Medulla oblongata (tissue), 1 donor: ENCODE measurements at regions not wholly inside any gene's neighbourhood (a gene's known extent, or its start where the extent isn't known, plus 50 kb on each side); places are given as distances from the start of the nearest gene placed in this dataset.
"Not testable (repeated sequence)": the region's sequence is repeated elsewhere in the genome, so short reads cannot be mapped to it uniquely, and the experiment has no call there.

ENCODE experiments used
- DNase-seq: peaks from one replicate; pipeline ENCODE4 v3.0.0-alpha.2; 2015; ENCODE audit errors: extremely low spot score

GRCh38 chr13:44148159-44148914 lies 225.3 kb upstream of the SERP2 start:
- no peak for DNase-seq

- not testable (repeated sequence) for DNase-seq
Observed at GRCh38 chr13:44149231-44149630, 224.4 kb upstream of the SERP2 start.

DNA sequence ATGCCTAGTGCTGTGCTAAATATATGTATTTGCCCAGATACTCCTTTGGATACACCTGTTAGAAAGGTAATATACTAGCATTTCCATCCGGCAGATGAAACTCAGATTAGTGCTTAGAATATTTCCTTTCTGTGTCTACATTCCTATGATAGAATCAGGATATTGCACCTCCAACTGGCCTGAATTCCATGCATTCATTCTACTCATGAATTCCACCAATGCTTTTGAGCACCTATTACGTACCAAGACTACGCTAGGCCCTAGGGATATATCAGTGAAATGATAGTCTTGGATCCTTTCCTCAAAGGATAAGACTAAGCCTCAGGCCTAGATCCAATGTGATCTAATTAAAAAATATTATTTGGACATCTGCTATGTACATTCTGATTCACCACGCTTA lies 223.8 kb upstream of the SERP2 start:
- DNase-seq: no peak

GRCh38 chr13:44151474-44151873 lies 222.2 kb upstream of the SERP2 start:
- no peak for DNase-seq

DNA sequence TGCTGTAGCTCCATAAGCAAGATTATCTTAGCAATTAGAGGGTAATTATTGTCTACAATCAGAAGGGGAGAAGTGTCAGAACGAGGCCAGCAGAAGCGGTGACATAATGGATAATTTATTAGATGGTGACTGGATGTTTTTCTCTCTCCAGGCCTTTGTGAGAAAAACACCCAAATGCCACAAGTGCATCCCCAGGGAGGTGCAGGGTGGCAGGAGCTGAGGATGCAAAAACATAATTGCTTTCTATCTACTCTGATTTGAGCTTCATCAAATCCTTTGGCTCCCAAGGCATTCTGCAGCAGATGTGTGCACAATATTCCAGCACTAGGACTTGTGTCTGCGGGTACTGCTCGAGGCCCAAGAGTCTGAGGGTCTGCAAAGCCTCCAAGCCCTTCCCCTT lies 220.1 kb upstream of the SERP2 start:
- no peak for DNase-seq

GRCh38 chr13:44155422-44156293 lies 218.0 kb upstream of the SERP2 start:
- peak; percentile 57 for DNase-seq

GRCh38 chr13:44156294-44156658 lies 217.3 kb upstream of the SERP2 start:
- no peak for DNase-seq

DNA sequence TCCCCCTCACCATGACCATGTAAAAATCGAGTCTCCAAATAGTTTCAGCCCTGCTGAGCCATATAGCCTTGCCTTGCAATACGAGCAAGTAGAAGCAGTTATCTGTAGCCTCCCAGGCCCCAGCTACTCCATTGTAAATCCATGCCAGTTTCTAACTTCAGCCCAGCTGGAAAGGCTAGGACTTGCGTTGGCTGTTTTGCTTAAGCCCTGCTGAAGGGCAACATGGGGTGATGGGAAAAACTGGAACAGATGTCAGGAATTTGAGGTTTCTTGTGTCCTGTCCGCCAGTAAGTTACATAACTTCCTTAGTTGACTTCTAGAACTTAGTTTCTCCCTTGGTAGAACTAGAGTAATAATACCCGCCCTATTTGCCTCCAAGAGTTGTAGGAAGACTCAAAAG lies 216.0 kb upstream of the SERP2 start:
- no peak for DNase-seq

DNA sequence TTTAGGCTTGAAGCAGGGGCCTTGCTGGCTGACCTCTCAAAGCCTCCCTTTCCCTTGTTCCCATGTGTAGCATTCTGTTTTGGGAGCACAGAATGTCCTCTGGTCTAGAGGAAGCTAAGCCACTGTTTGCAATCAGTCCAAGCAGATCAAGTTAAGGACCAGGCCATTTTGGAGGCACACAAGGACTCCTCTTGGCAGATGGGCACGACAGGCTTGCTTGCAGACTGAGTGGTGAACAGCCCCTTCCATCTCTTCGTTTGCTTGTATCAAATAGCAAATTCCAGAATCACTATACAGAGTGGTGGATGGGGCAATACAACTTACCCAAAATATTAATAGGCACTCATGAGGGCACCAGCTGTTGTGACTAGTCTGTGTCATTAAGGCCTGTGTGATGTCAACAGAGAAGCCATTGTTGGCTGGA lies 215.5 kb upstream of the SERP2 start:
- DNase-seq: no peak

DNA sequence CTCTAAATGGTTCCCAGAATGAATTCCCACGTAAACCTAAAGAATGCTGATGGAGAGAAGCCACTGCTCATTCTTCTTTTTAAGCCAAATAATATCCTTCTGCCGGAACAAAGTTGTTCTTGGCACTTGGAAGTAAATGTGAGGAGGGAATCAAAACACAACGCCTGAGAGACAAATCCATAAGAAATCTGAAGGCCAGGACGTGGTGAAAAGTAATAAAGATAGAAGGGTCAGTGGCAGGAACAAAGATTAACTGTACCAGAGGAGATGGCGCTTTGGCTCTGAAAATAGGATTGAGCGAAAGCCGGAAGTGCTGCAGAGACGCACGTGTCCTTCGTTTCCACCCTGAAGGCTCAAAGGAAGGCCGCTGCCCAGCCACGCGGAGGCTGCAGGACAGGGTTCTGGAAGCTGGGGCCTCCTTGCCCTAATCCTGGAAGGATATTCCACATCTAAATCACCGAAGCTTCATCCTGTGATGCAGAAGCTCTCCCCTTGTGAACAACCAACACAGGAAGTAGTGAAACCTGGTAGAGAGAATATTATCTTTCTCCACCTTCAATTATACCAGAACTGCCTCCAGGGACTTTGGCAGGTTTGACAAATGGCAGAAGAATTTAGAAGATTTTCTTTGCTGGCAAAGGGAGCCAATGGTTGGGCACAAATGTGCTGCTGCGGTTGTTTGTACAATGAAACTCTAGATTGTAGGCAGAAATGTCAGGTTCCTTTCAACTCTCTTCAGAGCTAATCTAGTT lies 214.6 kb upstream of the SERP2 start:
- DNase-seq: no peak

DNA sequence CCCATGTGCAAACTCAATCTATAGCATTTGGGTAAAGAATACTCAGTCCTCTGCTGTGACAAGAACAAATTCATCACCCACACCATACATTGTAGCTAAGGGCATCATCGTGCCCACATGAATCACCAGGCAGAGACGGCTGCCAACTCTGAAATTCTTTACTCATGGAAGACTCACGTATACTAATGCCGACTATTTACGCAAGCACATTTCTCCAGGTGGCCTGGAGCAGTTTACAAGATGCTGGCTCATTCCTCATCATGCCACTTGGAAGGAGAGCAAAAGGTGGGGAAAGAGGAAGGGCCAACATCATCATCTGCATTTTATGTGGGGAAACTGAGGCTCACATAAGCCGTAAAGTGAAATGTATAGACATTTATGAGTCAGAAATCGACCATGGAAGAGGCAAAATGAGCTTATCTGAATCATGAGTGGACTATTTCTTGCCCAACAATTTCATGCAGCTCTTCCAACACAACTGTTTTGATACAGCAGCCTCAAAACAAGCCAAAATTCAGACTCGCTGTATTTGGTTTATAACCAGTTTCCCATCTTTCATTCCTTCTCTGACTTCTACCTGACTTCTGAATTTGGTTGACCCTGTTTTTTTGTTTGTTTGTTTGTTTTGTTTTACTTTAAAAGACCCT lies 213.9 kb upstream of the SERP2 start:
- no peak for DNase-seq

GRCh38 chr13:44160591-44161191 lies 212.9 kb upstream of the SERP2 start:
- no peak for DNase-seq

DNA sequence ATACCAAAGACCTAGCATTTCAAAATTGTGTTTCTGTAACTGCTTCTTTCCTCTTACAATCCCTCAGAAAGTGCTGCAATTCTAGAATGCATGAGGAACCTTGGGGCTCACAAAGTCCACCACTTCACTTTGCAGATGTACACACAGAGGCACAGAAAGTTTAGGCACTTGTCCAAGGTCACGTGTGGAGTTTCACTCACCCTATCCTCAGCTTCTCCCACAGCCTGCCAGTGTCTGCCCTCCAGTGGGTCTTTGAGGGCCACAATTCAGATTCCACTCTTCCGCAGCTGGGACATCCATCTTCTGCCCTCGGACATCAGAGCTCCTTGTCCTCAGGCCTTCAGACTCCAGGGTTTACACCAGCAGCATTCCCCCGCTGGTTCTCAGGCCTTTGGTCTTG lies 210.5 kb upstream of the SERP2 start:
- no peak for DNase-seq

DNA sequence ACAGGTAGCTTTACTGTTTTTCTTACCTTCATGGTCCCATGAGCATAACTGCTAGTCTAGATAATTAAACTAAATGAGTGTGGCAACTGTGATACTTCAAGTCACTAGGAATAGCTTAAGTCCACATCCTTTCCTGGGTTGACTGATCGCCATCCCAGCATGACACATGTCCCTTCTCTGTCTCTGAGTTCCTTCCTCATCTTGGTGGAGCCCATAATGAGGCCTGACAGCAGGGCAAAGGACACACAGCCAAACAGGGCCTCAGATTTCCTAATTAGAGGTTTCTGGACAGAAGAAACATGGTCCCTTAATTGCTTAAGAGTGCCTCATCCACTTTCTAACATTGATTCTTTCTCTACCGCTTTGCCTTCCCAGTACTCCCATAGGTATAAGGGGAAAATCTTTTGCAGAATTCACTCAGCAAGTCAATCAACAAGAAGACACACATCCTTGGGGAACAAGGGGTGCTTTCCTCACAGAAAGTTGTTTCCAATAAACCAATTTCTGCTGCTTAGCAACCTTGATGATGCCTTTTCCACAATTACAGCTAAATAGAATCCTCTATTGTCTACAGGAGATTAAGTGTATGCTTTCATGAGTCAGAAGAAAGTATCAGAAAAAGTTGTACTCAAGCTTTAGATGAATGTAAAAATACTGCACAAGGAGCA lies 208.3 kb upstream of the SERP2 start:
- DNase-seq: no peak

GRCh38 chr13:44165889-44166496 lies 207.6 kb upstream of the SERP2 start:
- no peak for DNase-seq

- DNase-seq: no peak
Observed at GRCh38 chr13:44169018-44169911, 204.4 kb upstream of the SERP2 start.

DNA sequence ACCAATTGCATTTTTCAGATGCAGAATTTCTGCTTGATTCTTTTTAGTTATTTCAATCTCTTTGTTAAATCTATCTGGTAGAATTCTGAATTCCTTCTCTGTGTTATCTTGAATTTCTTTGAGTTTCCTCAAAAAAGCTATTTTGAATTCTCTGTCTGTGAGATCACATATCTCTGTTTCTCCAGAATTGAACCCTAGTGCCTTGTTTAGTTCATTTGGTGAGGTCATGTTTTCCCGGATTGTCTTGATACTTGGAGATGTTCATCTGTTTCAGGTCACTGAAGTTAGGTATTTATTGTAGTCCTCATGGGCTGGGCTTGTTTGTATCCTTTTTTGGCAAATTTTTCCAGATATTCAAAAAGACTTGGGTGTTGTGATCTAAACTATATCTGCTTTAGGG lies 202.9 kb upstream of the SERP2 start:
- DNase-seq: no peak

DNA sequence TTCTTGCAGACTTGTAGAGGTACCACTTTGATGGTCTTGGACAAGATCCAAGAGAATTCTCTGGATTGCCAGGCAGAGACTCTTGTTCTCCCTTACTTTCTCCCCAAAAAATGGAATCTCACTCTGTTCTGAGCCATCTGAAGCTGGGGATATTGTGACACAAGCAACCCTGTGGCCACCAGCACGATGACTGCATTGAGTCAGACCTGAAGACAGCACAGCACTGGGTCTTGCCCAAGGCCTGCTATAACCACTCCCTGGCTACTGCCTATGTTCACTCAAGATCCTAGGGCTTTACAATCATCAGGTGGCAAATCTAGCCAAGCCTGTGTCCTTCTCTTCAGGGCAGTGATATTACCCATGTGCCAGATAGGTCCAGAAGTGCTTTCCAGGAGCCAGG lies 202.5 kb upstream of the SERP2 start:
- no peak for DNase-seq

- no peak for DNase-seq
Observed at GRCh38 chr13:44171861-44172260, 201.8 kb upstream of the SERP2 start.
